Psoas muscle (tissue), 7 donors: ENCODE measurements at regions not wholly inside any gene's neighbourhood (a gene's known extent, or its start where the extent isn't known, plus 50 kb on each side); places are given as distances from the start of the nearest gene placed in this dataset.
"Not testable (repeated sequence)": the region's sequence is repeated elsewhere in the genome, so short reads cannot be mapped to it uniquely, and the experiment has no call there.

ENCODE experiments used
- ATAC-seq, 4 donors: fragments of 200-7000 bp; cut with Tn5 transposase; one replicate each; pipeline ENCODE4 v1.9.1; 2020; ENCODE audit warnings: moderate library complexity in 3 of 4, mild to moderate bottlenecking in 2 of 4
- DNase-seq, 2 donors: peaks; one replicate each; pipeline ENCODE4 v3.0.0-alpha.2; 2020
- H3K27ac ChIP-seq: fragments of 200-600 bp; one replicate; pipeline ENCODE4 v1.8.0; 2022
- H3K27me3 ChIP-seq, 3 donors: fragments of 200-600 bp in 1 of 3; one replicate each; pipeline versions ENCODE4 v1.6.1 to v1.8.0; 2013 to 2022; ENCODE audit warnings: low read length in 2 of 3, mild to moderate bottlenecking in 2 of 3, moderate library complexity in 1 of 3; ENCODE audit not compliant: insufficient read depth in 3 of 3
- H3K36me3 ChIP-seq, 2 donors: fragments of 200-600 bp in 1 of 2; one replicate each; pipeline versions ENCODE4 v1.6.1 to v1.8.0; 2013 to 2022; ENCODE audit warnings: low read depth in 1 of 2, mild to moderate bottlenecking in 1 of 2, moderate library complexity in 1 of 2; ENCODE audit not compliant: insufficient read depth in 1 of 2
- H3K4me1 ChIP-seq: fragments of 200-600 bp; one replicate; pipeline ENCODE4 v1.8.0; 2022
- H3K4me3 ChIP-seq: fragments of 200-600 bp; one replicate; pipeline ENCODE4 v1.8.0; 2022; ENCODE audit warnings: mild to moderate bottlenecking
- H3K9me3 ChIP-seq: fragments of 200-600 bp; one replicate; pipeline ENCODE4 v1.8.0; 2022
- WGBS, 3 donors: extraction: QIAGEN DNeasy Blood & Tissue Kit; methylation state at CpG; one replicate each; pipeline versions ENCODE4 v1.1.6 to v1.1.7; 2013; 5-methylcytosine and 5-hydroxymethylcytosine counted together
- intact Hi-C, 2 donors: fragments of 100-400 bp; cut with DNase I; formaldehyde crosslinking; loops; one replicate each; pipeline versions ENCODE4 v1.11.0 to v1.14.2; 2022
- TF ChIP-seq, protein P1 (sequence below): fragments of 200-600 bp; IDR thresholded peaks from one replicate; pipeline ENCODE4 v1.8.0; 2022; ENCODE audit warnings: antibody characterized with exemption
- donor health status: healthy with polysubstance abuse.
- donor health status: DM: no; HTN: no; CAD: no; lungs with moderate emphysema.
- donor health status: Bipolar disorder and iron deficiency.
- donor health status: healthy.
- donor health status: DM: yes; HTN: yes; CAD: no.
- donor health status: DM: no; HTN: no; CAD: no.
- donor health status: DM: yes; HTN: yes; CAD: no.

DNA sequence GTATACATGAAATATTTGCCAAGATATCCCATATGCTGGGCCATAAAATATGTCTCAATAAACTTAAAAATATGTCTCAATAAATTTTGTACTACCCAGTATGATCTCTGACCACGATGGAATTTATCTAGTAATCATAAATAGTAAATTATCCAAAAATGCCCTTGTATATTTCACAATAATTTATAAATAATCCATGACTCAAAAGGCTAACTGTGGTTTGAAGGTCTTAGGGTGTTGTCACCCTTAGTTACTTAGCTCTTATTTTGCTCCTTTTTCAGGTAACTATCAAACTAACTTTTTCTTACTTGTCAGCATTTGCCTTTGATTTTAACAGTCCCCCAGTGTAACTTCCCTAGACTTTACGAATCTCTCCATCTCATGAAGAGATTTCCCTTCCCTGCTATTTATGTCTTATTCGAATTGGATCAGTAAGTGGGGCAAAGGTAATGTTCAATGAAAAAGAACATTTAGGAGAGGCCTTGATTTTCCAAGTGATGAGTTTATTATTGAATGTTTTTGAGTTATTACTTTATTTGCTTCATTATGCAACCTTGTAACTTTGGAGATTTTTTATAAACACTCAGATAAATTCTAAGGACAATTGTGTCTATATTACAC lies 109.0 kb upstream of the THBS2 start:
- TF ChIP-seq, protein P1, sequence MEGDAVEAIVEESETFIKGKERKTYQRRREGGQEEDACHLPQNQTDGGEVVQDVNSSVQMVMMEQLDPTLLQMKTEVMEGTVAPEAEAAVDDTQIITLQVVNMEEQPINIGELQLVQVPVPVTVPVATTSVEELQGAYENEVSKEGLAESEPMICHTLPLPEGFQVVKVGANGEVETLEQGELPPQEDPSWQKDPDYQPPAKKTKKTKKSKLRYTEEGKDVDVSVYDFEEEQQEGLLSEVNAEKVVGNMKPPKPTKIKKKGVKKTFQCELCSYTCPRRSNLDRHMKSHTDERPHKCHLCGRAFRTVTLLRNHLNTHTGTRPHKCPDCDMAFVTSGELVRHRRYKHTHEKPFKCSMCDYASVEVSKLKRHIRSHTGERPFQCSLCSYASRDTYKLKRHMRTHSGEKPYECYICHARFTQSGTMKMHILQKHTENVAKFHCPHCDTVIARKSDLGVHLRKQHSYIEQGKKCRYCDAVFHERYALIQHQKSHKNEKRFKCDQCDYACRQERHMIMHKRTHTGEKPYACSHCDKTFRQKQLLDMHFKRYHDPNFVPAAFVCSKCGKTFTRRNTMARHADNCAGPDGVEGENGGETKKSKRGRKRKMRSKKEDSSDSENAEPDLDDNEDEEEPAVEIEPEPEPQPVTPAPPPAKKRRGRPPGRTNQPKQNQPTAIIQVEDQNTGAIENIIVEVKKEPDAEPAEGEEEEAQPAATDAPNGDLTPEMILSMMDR: no peak
- WGBS, 3 donors: 66 to 71% (median 67%) methylated on average over 3 of the region's 3 CpGs
- intact Hi-C loops: no loop called here
- H3K27me3 ChIP-seq: no peaks in the 10 kb centered on the region
- no peaks in the 10 kb centered on the region for H3K4me1 ChIP-seq
- no peak overlapping the region for H3K27ac ChIP-seq
- H3K4me3 ChIP-seq: no peak overlapping the region
- no peak for ATAC-seq
- H3K36me3 ChIP-seq: no peaks in the 10 kb centered on the region
- no peak for DNase-seq
- H3K9me3 ChIP-seq: no peaks in the 10 kb centered on the region

DNA sequence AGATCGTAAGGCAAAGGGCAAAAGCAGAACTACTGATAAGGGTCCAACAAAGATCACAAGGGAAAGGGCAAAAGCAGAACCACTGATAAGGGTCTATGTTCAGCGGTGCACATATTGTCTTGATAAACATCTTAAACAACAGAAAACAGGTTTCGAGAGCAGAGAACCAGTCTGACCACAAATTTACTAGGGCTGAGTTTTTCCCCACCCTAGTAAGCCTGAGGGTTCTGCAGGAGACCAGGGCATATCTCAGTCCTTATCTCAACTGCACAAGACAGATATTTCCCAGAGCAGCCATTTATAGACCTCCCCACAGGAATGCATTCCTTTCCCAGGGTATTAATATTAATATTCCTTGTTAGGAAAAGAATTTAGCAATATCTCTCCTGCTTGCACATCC lies 101.4 kb upstream of the THBS2 start:
- ATAC-seq, H3K9me3 ChIP-seq, H3K4me1 ChIP-seq, H3K36me3 ChIP-seq, intact Hi-C loops, DNase-seq, H3K4me3 ChIP-seq, H3K27ac ChIP-seq, H3K27me3 ChIP-seq: not testable (repeated sequence)
- WGBS, 3 donors: 86 to 94% (median 92%) methylated on average over 3 of the region's 3 CpGs

DNA sequence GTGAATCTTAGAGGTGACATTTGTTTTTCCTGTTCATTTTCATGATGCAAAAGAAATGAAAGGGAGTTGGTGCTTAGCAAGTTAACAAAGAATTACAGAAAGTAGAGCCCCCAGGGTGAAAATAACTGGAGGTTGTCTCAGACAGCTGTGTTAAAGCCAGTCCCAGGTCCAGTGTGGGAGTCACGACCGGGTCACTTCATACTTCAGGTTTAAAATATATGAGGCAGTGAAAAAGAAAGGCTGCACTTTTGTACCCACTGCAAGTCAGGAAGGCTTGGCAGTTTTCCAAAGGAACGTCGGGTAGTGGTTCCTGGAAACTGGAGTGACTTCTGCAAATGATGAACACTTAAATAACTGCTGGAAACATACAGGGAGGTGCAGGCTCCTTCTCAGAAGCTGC lies 91.5 kb upstream of the THBS2 start:
- DNase-seq: no peak
- no peak overlapping the region for H3K4me3 ChIP-seq
- no peak for ATAC-seq
- intact Hi-C loops: no loop called here
- TF ChIP-seq, protein P1: no peak
- H3K4me1 ChIP-seq: no peaks in the 10 kb centered on the region
- H3K27me3 ChIP-seq: peaks cover 0 to 11% (median 0%) of the 10 kb centered on the region in 3 donors
- H3K27ac ChIP-seq: no peak overlapping the region
- WGBS, 3 donors: 27 to 39% (median 30%) methylated on average over 4 of the region's 4 CpGs
- H3K36me3 ChIP-seq: no peaks in the 10 kb centered on the region
- no peaks in the 10 kb centered on the region for H3K9me3 ChIP-seq

DNA sequence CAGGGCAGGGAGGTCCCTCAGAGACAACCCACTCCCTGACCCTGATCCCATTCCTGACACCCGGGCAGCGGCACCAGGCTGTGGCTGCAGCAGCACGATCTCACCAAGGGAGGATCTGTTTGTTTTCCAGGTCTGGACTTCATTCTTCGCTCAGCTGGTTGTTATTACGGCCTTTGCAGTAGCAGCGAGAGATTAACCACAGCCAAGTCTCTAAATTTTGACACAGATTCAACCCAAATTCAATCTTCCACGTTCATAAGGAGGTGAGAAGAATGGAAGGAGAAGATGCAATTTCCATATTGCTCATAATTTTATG lies 91.1 kb upstream of the THBS2 start:
- Histone ChIP-seq H3K4me1 (no peaks in the 10 kb centered on the region), H3K27me3 (peaks cover 0 to 11% (median 0%) of the 10 kb centered on the region in 3 donors), H3K36me3 (no peaks in the 10 kb centered on the region), H3K9me3 (no peaks in the 10 kb centered on the region), H3K4me3 (no peak overlapping the region), H3K27ac (no peak overlapping the region)
- DNase-seq (no peak), ATAC-seq (no peak)
- intact Hi-C loops: no loop called here
- TF ChIP-seq, protein P1: no peak
- 33 to 47% (median 37%) methylated on average over 7 of the region's 7 CpGs for WGBS, 3 donors

DNA sequence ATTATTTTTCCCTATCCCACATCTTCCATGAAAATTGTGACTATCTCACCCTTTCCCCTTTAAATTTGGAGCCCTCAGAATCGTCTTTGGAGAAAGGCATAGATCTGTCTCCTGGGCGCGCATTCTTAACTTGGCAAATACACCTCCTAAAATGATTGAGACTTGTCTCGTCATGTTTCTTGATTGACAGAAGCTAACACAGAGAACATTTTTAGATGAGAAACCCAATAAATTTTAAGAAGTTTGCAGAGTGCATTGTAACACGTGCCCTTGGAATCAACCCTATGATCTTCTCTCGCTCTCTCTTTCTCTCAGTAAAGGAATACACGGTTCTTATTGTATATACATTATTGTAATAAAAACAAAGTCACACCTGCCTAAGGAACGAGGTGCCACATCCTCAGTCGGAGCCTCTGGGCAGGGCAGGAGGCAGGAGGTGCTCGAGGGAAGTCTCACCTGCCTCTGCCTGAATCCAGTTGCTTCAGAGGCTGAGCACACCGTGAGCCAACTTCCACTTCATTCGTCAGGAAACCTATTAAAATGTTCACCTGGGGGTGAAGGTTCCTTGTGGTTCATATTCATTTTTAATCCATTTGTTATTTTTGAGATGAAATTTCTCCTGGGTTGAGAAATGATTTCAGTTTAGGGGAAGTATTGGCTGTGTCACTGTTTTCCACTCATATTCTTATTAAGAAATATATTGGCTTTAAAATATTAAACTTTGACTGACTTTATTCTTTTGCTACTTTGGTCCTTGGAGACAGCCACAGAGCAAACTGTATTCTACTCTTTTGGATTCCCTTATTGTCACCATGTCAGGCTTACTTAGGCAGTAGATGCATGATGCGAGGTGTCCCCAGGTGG lies 90.5 kb upstream of the THBS2 start:
- no peaks in the 10 kb centered on the region for H3K4me1 ChIP-seq
- peaks cover 0 to 11% (median 0%) of the 10 kb centered on the region in 3 donors for H3K27me3 ChIP-seq
- no peak overlapping the region for H3K4me3 ChIP-seq
- TF ChIP-seq, protein P1: no peak
- H3K9me3 ChIP-seq: no peaks in the 10 kb centered on the region
- 73 to 76% (median 74%) methylated on average over 13 of the region's 13 CpGs for WGBS, 3 donors
- ATAC-seq (no peak), DNase-seq (no peak)
- intact Hi-C loops: no loop called here
- H3K36me3 ChIP-seq: no peaks in the 10 kb centered on the region
- no peak overlapping the region for H3K27ac ChIP-seq
